Adrenal gland (tissue), 9 donors: ENCODE measurements at regions not wholly inside any gene's neighbourhood (a gene's known extent, or its start where the extent isn't known, plus 50 kb on each side); places are given as distances from the start of the nearest gene placed in this dataset.

Experiments
- DNase-seq, 7 donors: peaks; one replicate each; pipeline ENCODE4 v3.0.0-alpha.2; 2019 to 2020
- H3K27ac ChIP-seq, 5 donors: fragments of 200-600 bp; sonication (generic) in 4 of 5; 1 replicate in 3 of 5; 2 replicates in 2 of 5; pipeline versions ENCODE4 v1.5.1 to v1.8.0; 2016 to 2020; ENCODE audit warnings: mild to moderate bottlenecking in 1 of 5
- H3K27me3 ChIP-seq: fragments of 200-600 bp; 2 replicates; pipeline ENCODE4 v1.8.0; 2021
- H3K36me3 ChIP-seq, 2 donors: fragments of 200-600 bp; replicated peaks in 1 of 2; 1 replicate in 1 of 2; 2 replicates in 1 of 2; pipeline versions ENCODE4 v1.5.1 to v1.8.0; 2018 to 2022
- H3K4me1 ChIP-seq, 2 donors: fragments of 200-600 bp; replicated peaks in 1 of 2; 1 replicate in 1 of 2; 2 replicates in 1 of 2; pipeline versions ENCODE4 v1.5.1 to v1.8.0; 2018 to 2021
- H3K4me3 ChIP-seq, 4 donors: fragments of 200-600 bp; sonication (generic) in 3 of 4; one replicate each; pipeline ENCODE4 v1.5.1; 2016 to 2018
- H3K9me3 ChIP-seq, 3 donors: fragments of 200-600 bp; sonication (generic) in 1 of 3; replicated peaks in 1 of 3; 1 replicate in 2 of 3; 2 replicates in 1 of 3; pipeline versions ENCODE4 v1.5.1 to v1.8.0; 2016 to 2021
- POLR2A ChIP-seq, 2 donors: fragments of 450-650 bp; IDR thresholded peaks; one replicate each; pipeline ENCODE4 v1.6.1; 2017; ENCODE audit warnings: antibody characterized with exemption in 2 of 2, mild to moderate bottlenecking in 2 of 2, moderate library complexity in 1 of 2
- WGBS, 4 donors: extraction: QIAGEN DNeasy Blood & Tissue Kit in 2 of 4; methylation state at CpG; one replicate each; pipeline versions ENCODE4 v1.1.5 to v1.1.7; 2013 to 2017; 5-methylcytosine and 5-hydroxymethylcytosine counted together
- intact Hi-C, 2 donors: fragments of 100-400 bp; cut with DNase I; formaldehyde crosslinking; loops; one replicate each; pipeline versions ENCODE4 v1.14.1 to v1.15.0; 2022 to 2023
- TF ChIP-seq, protein P1 (sequence below), 6 experiments: fragments of 450-650 bp in 4 of 6; fragments of 200-600 bp in 2 of 6; sonication (generic) in 1 of 6; IDR thresholded peaks; 1 replicate in 5 of 6; 2 replicates in 1 of 6; pipeline versions ENCODE4 v1.5.1 to v1.8.0; 2016 to 2021; ENCODE audit warnings: antibody characterized with exemption in 6 of 6, mild to moderate bottlenecking in 2 of 6, moderate library complexity in 1 of 6
- donor health status: healthy with polysubstance abuse.
- donor health status: Bipolar disorder and iron deficiency.
- donor health status: DM: yes; HTN: yes; CAD: no.
- donor health status: DM: no; HTN: no; CAD: no.
- donor health status: DM: no; HTN: no; CAD: no.

DNA sequence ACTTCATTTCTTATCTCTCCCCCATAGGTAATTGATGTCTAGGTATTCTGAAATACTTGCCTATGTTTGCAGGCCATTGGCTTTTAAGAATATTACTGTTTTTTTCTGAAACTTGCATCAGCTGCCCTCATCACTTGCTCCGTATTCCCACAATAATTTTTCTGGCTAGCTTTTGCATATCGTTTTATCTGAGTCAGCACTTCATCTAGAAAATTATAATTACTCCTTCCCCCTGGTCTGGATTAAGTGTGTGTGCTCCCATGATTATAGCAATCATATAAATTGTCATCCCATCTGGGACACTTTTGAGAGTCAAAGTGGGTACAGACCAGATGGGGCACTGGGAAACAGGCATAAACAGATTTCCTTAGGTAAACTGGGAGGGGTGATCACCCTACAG is 583.2 kb upstream of the B3GALT2 start:
- no peak overlapping the region for H3K27ac ChIP-seq
- TF ChIP-seq, protein P1, sequence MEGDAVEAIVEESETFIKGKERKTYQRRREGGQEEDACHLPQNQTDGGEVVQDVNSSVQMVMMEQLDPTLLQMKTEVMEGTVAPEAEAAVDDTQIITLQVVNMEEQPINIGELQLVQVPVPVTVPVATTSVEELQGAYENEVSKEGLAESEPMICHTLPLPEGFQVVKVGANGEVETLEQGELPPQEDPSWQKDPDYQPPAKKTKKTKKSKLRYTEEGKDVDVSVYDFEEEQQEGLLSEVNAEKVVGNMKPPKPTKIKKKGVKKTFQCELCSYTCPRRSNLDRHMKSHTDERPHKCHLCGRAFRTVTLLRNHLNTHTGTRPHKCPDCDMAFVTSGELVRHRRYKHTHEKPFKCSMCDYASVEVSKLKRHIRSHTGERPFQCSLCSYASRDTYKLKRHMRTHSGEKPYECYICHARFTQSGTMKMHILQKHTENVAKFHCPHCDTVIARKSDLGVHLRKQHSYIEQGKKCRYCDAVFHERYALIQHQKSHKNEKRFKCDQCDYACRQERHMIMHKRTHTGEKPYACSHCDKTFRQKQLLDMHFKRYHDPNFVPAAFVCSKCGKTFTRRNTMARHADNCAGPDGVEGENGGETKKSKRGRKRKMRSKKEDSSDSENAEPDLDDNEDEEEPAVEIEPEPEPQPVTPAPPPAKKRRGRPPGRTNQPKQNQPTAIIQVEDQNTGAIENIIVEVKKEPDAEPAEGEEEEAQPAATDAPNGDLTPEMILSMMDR (IDR thresholded peaks at IDR 0.05) = no peak
- TF ChIP-seq POLR2A (IDR thresholded peaks at IDR 0.05) = no peak
- 87 to 95% (median 91%) methylated on average over 2 of the region's 2 CpGs for WGBS, 4 donors
- no peaks in the 10 kb centered on the region for H3K27me3 ChIP-seq
- no peaks in the 10 kb centered on the region for H3K36me3 ChIP-seq
- no peak overlapping the region for H3K4me3 ChIP-seq
- no peak for DNase-seq
- intact Hi-C loops = no loop called here
- no peaks in the 10 kb centered on the region for H3K4me1 ChIP-seq
- peaks cover 0 to 5% (median 0%) of the 10 kb centered on the region in 3 donors for H3K9me3 ChIP-seq

DNA sequence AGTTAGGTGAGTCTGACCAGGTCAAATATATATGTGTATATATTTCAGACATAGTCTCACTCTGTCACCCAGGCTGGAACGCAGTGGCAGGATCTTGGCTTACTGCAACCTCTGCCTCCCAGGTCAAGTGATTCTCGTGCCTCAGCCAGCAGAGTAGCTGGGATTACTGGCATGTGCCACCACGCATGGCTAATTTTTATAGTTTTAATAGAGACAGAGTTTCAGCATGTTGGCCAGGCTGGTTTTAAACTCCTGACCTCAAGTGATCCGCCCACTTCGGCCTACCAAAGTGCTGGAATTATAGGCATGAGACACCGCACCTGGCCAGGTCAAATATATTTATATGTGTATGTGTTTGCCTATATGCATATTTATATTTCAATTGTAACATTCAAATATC is 581.5 kb upstream of the B3GALT2 start:
- WGBS, 4 donors = 95 to 98% (median 97%) methylated on average over 6 of the region's 6 CpGs
- no peak overlapping the region for H3K27ac ChIP-seq
- no peak for DNase-seq
- H3K9me3 ChIP-seq = peaks cover 0 to 5% (median 0%) of the 10 kb centered on the region in 3 donors
- no peak overlapping the region for H3K4me3 ChIP-seq
- TF ChIP-seq POLR2A (IDR thresholded peaks at IDR 0.05) = no peak
- TF ChIP-seq, protein P1 (IDR thresholded peaks at IDR 0.05) = no peak
- no peaks in the 10 kb centered on the region for H3K36me3 ChIP-seq
- intact Hi-C loops = no loop called here
- H3K27me3 ChIP-seq = no peaks in the 10 kb centered on the region
- H3K4me1 ChIP-seq = peaks cover 0 to 8% of the 10 kb centered on the region in 2 donors

DNA sequence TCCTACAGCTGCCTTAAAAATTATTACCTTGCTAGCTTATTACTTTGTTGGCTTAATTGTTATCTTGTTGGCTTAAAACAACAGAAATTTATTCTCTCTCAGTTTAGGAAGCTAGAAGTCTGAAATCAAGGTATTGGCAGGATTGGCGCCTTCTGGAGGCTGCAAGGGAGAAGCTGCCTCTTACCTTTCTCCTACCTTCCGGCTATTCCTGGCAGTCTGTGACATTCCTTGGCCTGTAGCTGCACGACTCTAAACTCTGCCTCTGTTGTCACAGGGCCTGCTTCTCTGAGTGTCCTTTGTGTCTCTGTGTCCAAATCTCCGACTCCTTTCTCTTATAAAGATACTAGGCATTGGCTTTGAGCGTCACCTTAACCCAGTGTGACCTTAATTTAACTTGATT is 579.9 kb upstream of the B3GALT2 start:
- 82 to 91% (median 90%) methylated on average over 5 of the region's 5 CpGs for WGBS, 4 donors

DNA sequence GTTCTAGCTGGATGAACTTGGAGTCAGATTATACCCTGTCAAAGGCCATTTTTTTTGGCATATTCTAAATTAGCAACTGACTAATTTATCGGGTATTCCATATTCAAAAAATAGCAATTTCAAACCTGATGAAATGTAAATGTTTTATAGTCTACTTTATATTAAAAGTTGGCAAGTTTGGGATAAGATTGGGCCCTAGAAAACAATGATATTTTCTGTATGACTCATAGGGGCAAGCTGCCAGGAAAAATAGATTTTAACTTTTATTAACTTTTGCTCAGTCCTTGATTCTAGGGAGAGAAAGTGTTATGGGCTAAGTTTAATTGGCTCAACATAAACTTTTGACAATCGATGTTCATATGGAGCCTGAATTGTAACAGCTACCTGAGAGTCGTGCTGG is 576.9 kb upstream of the B3GALT2 start:
- peaks cover 0 to 11% of the 10 kb centered on the region in 2 donors for H3K4me1 ChIP-seq
- H3K27me3 ChIP-seq = no peaks in the 10 kb centered on the region
- no peak overlapping the region for H3K27ac ChIP-seq
- no peak overlapping the region for H3K4me3 ChIP-seq
- TF ChIP-seq POLR2A (IDR thresholded peaks at IDR 0.05) = no peak
- TF ChIP-seq, protein P1 (IDR thresholded peaks at IDR 0.05) = no peak
- intact Hi-C loops = no loop called here
- no peak for DNase-seq
- WGBS, 4 donors = 46 to 58% (median 53%) methylated on average over 3 of the region's 3 CpGs
- no peaks in the 10 kb centered on the region for H3K9me3 ChIP-seq
- no peaks in the 10 kb centered on the region for H3K36me3 ChIP-seq

More for the DNA sequence above, 579.9 kb upstream of the B3GALT2 start:
- H3K27me3 ChIP-seq = no peaks in the 10 kb centered on the region
- H3K4me1 ChIP-seq = peaks cover 0 to 11% of the 10 kb centered on the region in 2 donors
- peaks cover 0 to 5% (median 0%) of the 10 kb centered on the region in 3 donors for H3K9me3 ChIP-seq
- TF ChIP-seq, protein P1 (IDR thresholded peaks at IDR 0.05) = no peak
- H3K36me3 ChIP-seq = no peaks in the 10 kb centered on the region
- intact Hi-C loops = no loop called here
- no peak overlapping the region for H3K27ac ChIP-seq
- H3K4me3 ChIP-seq = no peak overlapping the region
- DNase-seq = no peak
